ENCODE measurements at regions not wholly inside any gene's neighbourhood (a gene's known extent, or its start where the extent isn't known, plus 50 kb on each side); places are given as distances from the start of the nearest gene placed in this dataset.

- peak; percentile 91 to 94 for DNase-seq
Observed at GRCh38 chr2:144152817-144153271, 367.1 kb downstream of the ZEB2 start.

GRCh38 chr2:144151851-144152250, 368.1 kb downstream of the ZEB2 start:
- DNase-seq, result no peak

DNA sequence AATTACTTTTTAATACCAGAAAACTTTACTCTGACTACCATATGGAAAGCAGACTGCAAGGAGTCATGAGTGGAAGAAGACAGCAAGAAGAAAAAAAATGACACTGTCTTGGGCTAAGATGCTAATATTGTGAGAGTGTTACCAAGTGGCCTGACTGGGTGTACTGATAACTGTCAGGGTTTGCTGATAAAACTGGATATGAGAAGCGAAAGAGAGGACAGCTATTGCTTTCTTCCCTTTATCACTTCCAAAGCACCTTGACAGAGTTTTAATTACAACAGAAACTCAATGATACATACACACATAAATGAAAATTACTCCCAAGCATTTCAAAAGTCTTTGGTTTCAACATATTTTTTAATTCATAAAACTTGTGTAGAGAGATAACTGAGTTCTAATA, 368.5 kb downstream of the ZEB2 start:
- DNase-seq, result no peak

- DNase-seq, result no peak
Observed at GRCh38 chr2:144147356-144147755, 372.6 kb downstream of the ZEB2 start.

DNA sequence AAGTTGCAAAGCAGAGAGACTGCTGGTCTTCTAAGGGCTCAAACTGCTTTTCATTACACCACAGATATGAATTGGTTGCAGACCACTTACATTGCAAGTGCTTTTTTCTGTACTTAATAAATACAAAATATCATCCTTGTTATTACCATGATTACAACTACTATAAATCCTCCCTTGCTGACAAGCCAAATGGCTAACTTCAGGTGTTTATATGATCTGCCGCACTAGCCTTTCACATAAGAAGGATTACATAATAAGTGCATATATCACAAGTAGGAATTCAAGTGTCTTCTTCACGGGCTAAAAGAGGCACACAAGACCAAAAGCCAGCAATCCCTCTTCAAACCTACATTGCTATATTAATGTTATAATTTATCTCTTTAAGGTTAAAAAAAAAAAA, 373.0 kb downstream of the ZEB2 start:
- no peak for DNase-seq

- DNase-seq, result no peak
Observed at GRCh38 chr2:144146076-144146475, 373.8 kb downstream of the ZEB2 start.

DNA sequence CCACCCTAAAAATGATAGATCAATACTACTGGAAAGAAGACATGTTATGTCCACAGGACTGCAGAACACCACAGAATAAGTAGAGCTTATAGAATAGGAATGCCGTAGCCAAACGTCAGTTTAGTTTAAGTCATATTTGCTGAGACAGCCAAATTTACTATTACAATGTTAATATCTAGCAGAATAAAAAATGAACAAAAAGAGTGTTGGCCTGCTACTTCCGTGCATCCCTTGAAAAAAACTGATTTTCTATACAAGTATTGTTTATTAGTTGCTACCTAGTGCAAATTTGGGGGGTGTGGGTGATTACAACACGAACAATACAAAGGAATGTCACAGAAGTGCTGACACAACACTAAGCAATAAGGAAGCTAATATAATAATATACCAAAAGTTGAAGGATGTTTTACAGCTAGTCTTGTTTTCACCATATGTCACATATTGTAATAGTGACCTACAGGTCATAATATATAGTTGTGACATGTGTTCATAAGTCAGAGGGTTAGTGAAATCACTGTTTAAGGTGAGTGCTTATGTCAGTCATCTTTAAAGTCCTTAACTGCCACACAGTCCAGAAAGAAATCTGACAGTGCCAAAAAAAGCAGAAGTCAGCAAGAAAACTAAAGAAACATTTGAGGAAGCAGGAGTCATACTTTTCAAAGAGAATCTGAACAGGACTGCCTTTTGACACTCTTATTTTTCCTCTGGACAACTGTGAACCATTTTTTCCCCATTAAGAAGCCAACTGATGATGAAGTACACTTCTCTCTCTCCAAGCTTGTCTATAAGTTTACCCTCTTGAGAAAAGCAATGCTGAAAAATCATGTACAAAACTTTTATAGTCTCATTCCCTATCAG, 376.4 kb downstream of the ZEB2 start:
- DNase-seq, result peak; percentile 86 to 94

- DNase-seq, result no peak
Observed at GRCh38 chr2:144140891-144141290, 379.0 kb downstream of the ZEB2 start.

GRCh38 chr2:144137705-144138428, 382.1 kb downstream of the ZEB2 start:
- DNase-seq, result peak; percentile 10 to 33

DNA sequence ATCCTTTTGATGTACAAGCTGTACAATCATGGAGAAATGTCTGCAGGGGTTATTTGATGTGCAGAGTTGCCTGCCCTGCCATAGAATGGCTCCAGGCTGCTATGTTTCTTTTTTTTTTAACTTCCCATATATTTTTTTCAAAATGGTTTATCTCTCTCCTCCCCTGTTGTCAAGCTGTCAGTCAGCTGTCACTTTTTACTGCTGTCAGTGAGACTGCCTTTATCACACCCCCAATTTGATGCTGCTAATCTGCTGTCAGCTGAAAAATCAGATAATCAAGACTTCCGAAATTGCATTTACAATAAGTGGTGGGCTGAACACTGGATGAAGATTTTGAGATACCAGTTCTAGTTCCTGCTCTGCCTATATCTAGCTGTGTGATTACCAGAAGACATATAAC, 382.6 kb downstream of the ZEB2 start:
- DNase-seq, result no peak

DNA sequence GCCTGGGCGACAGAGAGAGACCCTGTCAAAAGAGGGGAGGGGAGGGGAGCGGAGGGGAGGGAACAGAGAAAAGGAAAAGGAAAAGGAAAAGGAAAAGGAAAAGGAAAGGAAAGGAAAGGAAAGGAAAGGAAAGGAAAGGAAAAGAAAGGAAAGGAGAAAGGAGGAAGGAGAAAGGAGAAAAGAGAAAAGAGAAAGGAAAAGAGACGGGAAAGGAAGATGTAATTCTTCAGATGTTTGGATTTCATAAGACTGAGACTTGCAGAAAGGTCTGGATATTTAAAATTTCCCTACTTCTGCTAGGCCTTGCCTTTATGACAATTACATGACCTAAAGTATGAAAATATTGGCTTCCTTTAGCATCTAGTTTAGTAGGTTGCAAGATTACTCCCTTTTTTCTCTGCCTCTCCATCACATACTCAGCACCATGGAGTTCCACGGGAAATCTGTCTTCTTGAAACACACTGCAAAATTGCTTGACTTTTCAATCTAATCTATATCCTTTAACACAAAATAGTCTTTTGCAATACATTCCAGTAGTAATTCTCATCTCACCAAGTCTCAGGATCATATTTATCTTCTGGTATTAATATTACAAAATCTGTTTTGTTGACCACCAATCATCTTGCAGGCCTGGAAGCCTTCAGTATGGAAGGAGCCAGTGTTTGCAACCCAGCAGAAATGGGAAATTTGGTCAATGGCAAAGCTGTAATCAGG, 383.5 kb downstream of the ZEB2 start:
- no peak for DNase-seq

GRCh38 chr2:144133936-144134665, 385.8 kb downstream of the ZEB2 start:
- DNase-seq, result no peak

GRCh38 chr2:144132357-144132756, 387.6 kb downstream of the ZEB2 start:
- DNase-seq, result no peak

DNA sequence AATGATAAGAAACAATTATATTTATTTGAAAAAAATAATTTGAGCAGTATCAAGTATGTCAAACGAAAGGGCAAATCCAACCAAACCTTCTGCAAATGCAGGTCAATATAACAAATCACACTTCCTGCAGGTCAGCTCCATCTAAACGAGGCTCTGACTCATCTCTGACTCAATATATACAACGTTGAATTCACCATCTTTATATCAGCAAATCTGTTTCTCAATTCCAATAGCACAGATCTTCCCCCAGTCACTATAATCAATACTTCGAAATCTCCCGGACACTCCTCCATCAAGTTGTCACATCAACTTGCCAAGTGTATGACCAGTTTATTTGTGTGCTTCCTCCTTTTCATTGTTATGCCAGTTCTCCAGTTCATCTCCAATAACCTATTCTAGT, 388.9 kb downstream of the ZEB2 start:
- DNase-seq, result no peak

- no peak for DNase-seq
Observed at GRCh38 chr2:144130551-144130950, 389.4 kb downstream of the ZEB2 start.

DNA sequence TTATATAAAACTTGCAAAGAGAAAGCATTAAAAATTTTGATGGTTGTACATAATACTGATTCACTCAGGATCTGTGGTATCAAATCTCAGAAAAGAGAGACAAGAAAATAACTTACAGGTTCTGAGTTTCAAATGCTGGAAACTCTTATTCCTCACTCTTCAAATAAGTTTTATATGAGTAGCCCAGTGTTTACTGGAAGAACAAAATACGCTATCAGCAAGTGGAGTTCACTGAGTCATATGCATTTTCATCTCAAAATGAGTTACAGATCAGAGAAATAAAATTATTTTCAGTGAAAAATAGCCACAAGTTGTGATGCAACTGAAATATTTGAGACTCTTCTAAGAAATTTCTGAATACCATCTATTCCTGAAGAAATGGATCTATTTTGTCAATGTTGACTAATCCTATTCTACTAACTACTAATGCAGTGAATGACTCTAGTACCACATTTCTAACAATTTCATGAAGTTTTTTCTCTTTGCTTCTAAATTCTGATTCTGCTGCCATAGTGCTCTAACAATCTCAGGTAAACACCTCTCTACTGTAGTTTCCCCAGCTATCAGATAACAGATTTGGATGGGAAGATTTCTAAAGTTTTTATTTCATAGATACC, 391.7 kb downstream of the ZEB2 start:
- no peak for DNase-seq

- no peak for DNase-seq
Observed at GRCh38 chr2:144127693-144128092, 392.2 kb downstream of the ZEB2 start.

- DNase-seq, result no peak
Observed at GRCh38 chr2:144126302-144126701, 393.6 kb downstream of the ZEB2 start.

DNA sequence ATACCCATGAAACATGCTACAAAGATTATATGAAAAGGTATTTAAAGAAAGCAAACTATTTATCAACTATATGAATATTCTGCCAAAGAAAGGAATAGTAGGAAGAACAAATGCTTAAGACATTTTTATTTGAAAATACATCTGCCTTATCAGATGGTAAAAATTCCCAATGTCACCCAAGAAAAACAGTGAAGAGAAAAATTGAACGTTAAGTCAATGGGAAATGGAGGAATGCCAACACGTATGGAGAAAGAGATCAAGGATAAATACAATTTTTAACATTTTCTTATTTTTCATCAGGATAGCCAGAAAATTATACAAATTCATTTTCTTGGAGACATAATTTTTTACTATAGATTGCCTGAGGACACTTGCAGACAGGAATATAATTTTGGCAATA, 394.2 kb downstream of the ZEB2 start:
- DNase-seq, result no peak

- no peak for DNase-seq
Observed at GRCh38 chr2:144124882-144125281, 395.0 kb downstream of the ZEB2 start.

DNA sequence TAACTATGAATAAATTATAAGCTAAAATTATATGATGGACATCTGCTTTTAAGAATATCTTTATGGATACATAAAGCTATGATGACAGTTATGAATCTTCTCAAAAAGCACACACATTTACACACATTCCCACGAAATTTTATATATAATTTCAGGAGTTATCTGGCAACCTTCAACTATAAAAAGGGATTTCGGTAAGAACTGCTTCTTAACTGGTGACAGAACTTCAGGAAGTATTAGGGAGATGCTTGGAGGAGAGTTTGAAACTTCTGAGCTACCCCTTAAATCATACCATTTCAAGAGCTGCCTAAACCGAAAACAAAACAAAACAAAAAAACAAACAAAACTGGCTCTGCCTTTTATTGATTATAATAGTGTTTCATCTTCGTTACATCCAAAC, 399.4 kb downstream of the ZEB2 start:
- no peak for DNase-seq

GRCh38 chr2:144117086-144117485, 402.8 kb downstream of the ZEB2 start:
- no peak for DNase-seq
